Upper lobe of left lung (tissue), 4 donors: ENCODE measurements at regions not wholly inside any gene's neighbourhood (a gene's known extent, or its start where the extent isn't known, plus 50 kb on each side); places are given as distances from the start of the nearest gene placed in this dataset.

Experiments
- CTCF ChIP-seq, 6 experiments: fragments of 450-650 bp in 4 of 6; fragments of 200-600 bp in 2 of 6; sonication (generic) in 2 of 6; IDR thresholded peaks; one replicate each; pipeline ENCODE4 v1.5.1; 2016 to 2019; ENCODE audit warnings: antibody characterized with exemption in 6 of 6
- EP300 ChIP-seq, 4 donors: sonication (generic); formaldehyde crosslinking; IDR thresholded peaks; one replicate each; pipeline ENCODE4 v1.5.1; 2017; ENCODE audit warnings: antibody characterized with exemption in 4 of 4, control low read depth in 2 of 4
- POLR2A ChIP-seq, 4 donors: fragments of 450-650 bp; IDR thresholded peaks; one replicate each; pipeline ENCODE4 v1.5.1; 2016 to 2017; ENCODE audit warnings: antibody characterized with exemption in 4 of 4, mild to moderate bottlenecking in 2 of 4
- POLR2AphosphoS5 ChIP-seq, 2 donors: sonication (generic); formaldehyde crosslinking; IDR thresholded peaks; one replicate each; pipeline ENCODE4 v1.5.1; 2017; ENCODE audit warnings: antibody characterized with exemption in 2 of 2

- TF ChIP-seq CTCF (IDR thresholded peaks at IDR 0.05) (no peak), POLR2A (IDR thresholded peaks at IDR 0.05) (no peak), EP300 (IDR thresholded peaks at IDR 0.05) (no peak), POLR2AphosphoS5 (IDR thresholded peaks at IDR 0.05) (no peak)
These were observed 191.9 kb downstream of the PPP1R2C start for GRCh38 chrX:42585842-42586621.
